ENCODE measurements at regions not wholly inside any gene's neighbourhood (a gene's known extent, or its start where the extent isn't known, plus 50 kb on each side); places are given as distances from the start of the nearest gene placed in this dataset.

DNA sequence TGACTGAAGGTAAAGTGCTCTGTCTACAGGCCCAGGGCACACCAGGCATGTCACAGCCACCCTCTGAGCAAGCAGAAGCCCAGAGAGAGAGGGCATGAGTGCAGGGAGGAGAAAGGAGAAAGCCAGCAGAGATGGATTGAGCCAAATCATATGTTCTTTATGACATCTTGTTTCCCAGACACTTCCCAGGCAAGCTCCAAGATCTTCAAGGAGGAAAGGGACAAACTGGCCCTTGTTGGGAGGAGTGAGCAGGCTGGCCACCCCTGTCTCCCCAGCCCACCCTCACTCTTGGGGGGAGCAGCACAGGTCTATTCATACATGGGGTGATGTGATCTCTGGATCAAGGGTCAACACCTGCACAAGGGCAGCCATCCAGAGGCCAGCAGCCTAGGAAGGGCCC lies 298.8 kb downstream of the UQCRFS1 start:
- no peak overlapping the region for H3K14ac ChIP-seq (ENCODE audit: insufficient read depth, low read length)
- no peak overlapping the region for H3K27ac ChIP-seq (ENCODE audit: insufficient read length, low read depth, low read length)
- no peaks in the 10 kb centered on the region for H3K9me3 ChIP-seq (ENCODE audit: control insufficient read depth, low read depth, low read length)
- no peak overlapping the region for H3K56ac ChIP-seq (ENCODE audit: insufficient read length, low read depth, low read length)
- no peak overlapping the region for H4K91ac ChIP-seq (ENCODE audit: insufficient read length, low read depth, low read length)
- no peak overlapping the region for H3T11ph ChIP-seq (ENCODE audit: low read length)
- no peak overlapping the region for H3K18ac ChIP-seq (ENCODE audit: insufficient read length, low read depth, low read length)
- no peak overlapping the region for H3K23ac ChIP-seq (ENCODE audit: insufficient read length, low read depth, low read length)
- no peak overlapping the region for H2AFZ ChIP-seq (ENCODE audit: low read length)
- H3K4ac ChIP-seq (ENCODE audit: low read depth, low read length) = no peak overlapping the region
- Mint-ChIP-seq H3K9me3 (0 out of 5 replicates have a peak, but pooled peaks cover 0 to 2% of the 10 kb centered on the region in 2 experiments), H3K27me3 (ENCODE audit: low read depth) (peaks cover 2% of the 10 kb centered on the region; the same call in 1 of the 2 replicates), H3K36me3 (ENCODE audit: insufficient read depth in 1 of 3, low read depth in 3 of 3) (no peaks in the 10 kb centered on the region), H3K4me1 (peaks cover 12 to 15% of the 10 kb centered on the region in 2 experiments; a peak in 3 of 4 replicates), H3K4me3 (no peak overlapping the region), H3K27ac (no peak overlapping the region; a peak in 2 of 7 replicates)
- no peak overlapping the region for H4K8ac ChIP-seq (replicated peaks; ENCODE audit: insufficient read length, low read depth, low read length)
- H3K9ac ChIP-seq (ENCODE audit: extremely low read depth, insufficient read length, low read length) = no peak overlapping the region
- no peak overlapping the region for H2BK5ac ChIP-seq (ENCODE audit: insufficient read length, low read length)
- H2BK12ac ChIP-seq (ENCODE audit: insufficient read length, low read depth, low read length) = no peak overlapping the region
- H3K27me3 ChIP-seq (ENCODE audit: insufficient read depth, low read length) = no peaks in the 10 kb centered on the region
- no peak overlapping the region for H2BK15ac ChIP-seq (ENCODE audit: low read depth, low read length)
- no peak for DNase-seq
- no peak overlapping the region for H2AK5ac ChIP-seq (ENCODE audit: insufficient read length, low read length)
- no peaks in the 10 kb centered on the region for H3K4me1 ChIP-seq (ENCODE audit: insufficient read depth, low read length)
- no peaks in the 10 kb centered on the region for H3K79me2 ChIP-seq (ENCODE audit: insufficient read depth, low read length)
- no peak overlapping the region for H3K4me2 ChIP-seq (ENCODE audit: insufficient read depth, insufficient read length, low read length)
- H3K79me1 ChIP-seq (ENCODE audit: insufficient read depth, low read depth, low read length, poor library complexity, severe bottlenecking) = no peaks in the 10 kb centered on the region
- H2BK120ac ChIP-seq (ENCODE audit: low read depth, low read length, poor library complexity, severe bottlenecking) = no peak overlapping the region
- no peak overlapping the region for H4K5ac ChIP-seq (ENCODE audit: insufficient read length, low read depth, low read length)
- TF ChIP-seq, protein P1, sequence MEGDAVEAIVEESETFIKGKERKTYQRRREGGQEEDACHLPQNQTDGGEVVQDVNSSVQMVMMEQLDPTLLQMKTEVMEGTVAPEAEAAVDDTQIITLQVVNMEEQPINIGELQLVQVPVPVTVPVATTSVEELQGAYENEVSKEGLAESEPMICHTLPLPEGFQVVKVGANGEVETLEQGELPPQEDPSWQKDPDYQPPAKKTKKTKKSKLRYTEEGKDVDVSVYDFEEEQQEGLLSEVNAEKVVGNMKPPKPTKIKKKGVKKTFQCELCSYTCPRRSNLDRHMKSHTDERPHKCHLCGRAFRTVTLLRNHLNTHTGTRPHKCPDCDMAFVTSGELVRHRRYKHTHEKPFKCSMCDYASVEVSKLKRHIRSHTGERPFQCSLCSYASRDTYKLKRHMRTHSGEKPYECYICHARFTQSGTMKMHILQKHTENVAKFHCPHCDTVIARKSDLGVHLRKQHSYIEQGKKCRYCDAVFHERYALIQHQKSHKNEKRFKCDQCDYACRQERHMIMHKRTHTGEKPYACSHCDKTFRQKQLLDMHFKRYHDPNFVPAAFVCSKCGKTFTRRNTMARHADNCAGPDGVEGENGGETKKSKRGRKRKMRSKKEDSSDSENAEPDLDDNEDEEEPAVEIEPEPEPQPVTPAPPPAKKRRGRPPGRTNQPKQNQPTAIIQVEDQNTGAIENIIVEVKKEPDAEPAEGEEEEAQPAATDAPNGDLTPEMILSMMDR (conservative IDR thresholded peaks at IDR 0.05) = no peak
- no peak overlapping the region for H2BK20ac ChIP-seq (ENCODE audit: low read depth, low read length, poor library complexity, severe bottlenecking)
- no peaks in the 10 kb centered on the region for H4K20me1 ChIP-seq (ENCODE audit: control insufficient read depth, insufficient read depth, insufficient read length)
- no peaks in the 10 kb centered on the region for H3K23me2 ChIP-seq (ENCODE audit: insufficient read length, low read depth, low read length, poor library complexity, severe bottlenecking)
